Gastrocnemius medialis (tissue), 4 donors: ENCODE measurements at regions not wholly inside any gene's neighbourhood (a gene's known extent, or its start where the extent isn't known, plus 50 kb on each side); places are given as distances from the start of the nearest gene placed in this dataset.

ENCODE experiments used
- POLR2A ChIP-seq, 2 donors: fragments of 450-650 bp; IDR thresholded peaks; one replicate each; pipeline ENCODE4 v1.6.1; 2017; ENCODE audit warnings: antibody characterized with exemption in 2 of 2, mild to moderate bottlenecking in 2 of 2, moderate library complexity in 2 of 2
- TF ChIP-seq, protein P1 (sequence below), 5 experiments: fragments of 450-650 bp in 3 of 5; fragments of 200-600 bp in 2 of 5; sonication (generic) in 2 of 5; IDR thresholded peaks in 4 of 5; conservative IDR thresholded peaks in 1 of 5; 1 replicate in 4 of 5; 2 replicates in 1 of 5; pipeline ENCODE4 v1.5.1; 2016 to 2019; ENCODE audit warnings: antibody characterized with exemption in 5 of 5, mild to moderate bottlenecking in 3 of 5, moderate library complexity in 3 of 5

GRCh38 chr4:41880840-41881831 lies 54.1 kb upstream of the TMEM33 start:
- TF ChIP-seq POLR2A (IDR thresholded peaks at IDR 0.05), result no peak
- TF ChIP-seq, protein P1, sequence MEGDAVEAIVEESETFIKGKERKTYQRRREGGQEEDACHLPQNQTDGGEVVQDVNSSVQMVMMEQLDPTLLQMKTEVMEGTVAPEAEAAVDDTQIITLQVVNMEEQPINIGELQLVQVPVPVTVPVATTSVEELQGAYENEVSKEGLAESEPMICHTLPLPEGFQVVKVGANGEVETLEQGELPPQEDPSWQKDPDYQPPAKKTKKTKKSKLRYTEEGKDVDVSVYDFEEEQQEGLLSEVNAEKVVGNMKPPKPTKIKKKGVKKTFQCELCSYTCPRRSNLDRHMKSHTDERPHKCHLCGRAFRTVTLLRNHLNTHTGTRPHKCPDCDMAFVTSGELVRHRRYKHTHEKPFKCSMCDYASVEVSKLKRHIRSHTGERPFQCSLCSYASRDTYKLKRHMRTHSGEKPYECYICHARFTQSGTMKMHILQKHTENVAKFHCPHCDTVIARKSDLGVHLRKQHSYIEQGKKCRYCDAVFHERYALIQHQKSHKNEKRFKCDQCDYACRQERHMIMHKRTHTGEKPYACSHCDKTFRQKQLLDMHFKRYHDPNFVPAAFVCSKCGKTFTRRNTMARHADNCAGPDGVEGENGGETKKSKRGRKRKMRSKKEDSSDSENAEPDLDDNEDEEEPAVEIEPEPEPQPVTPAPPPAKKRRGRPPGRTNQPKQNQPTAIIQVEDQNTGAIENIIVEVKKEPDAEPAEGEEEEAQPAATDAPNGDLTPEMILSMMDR (IDR thresholded peaks at IDR 0.05 in 4 of 5, conservative IDR thresholded peaks at IDR 0.05 in 1 of 5), result no peak
